Heart right ventricle (tissue), 16 donors: ENCODE measurements at regions not wholly inside any gene's neighbourhood (a gene's known extent, or its start where the extent isn't known, plus 50 kb on each side); places are given as distances from the start of the nearest gene placed in this dataset.

Experiments used
- ATAC-seq, 8 donors: fragments of 200-7000 bp; cut with Tn5 transposase; one replicate each; pipeline ENCODE4 v1.9.1; 2020; ENCODE audit warnings: mild to moderate bottlenecking in 8 of 8, moderate library complexity in 8 of 8, moderate number of reproducible peaks in 1 of 8
- DNase-seq, 2 donors: peaks; one replicate each; pipeline ENCODE4 v3.0.0-alpha.2; 2020
- H3K27ac ChIP-seq, 10 donors: fragments of 200-600 bp; sonication (generic) in 2 of 10; one replicate each; pipeline versions ENCODE4 v1.5.0 to v1.8.0; 2020 to 2022; ENCODE audit warnings: mild to moderate bottlenecking in 3 of 10
- H3K27me3 ChIP-seq, 7 donors: fragments of 200-600 bp; one replicate each; pipeline ENCODE4 v1.8.0; 2021 to 2022; ENCODE audit warnings: mild to moderate bottlenecking in 2 of 7
- H3K36me3 ChIP-seq, 9 donors: fragments of 200-600 bp; sonication (generic) in 1 of 9; one replicate each; pipeline versions ENCODE4 v1.5.0 to v1.8.0; 2020 to 2022; ENCODE audit warnings: mild to moderate bottlenecking in 2 of 9
- H3K4me1 ChIP-seq, 9 donors: fragments of 200-600 bp; sonication (generic) in 1 of 9; one replicate each; pipeline versions ENCODE4 v1.5.0 to v1.8.0; 2020 to 2022; ENCODE audit warnings: mild to moderate bottlenecking in 4 of 9
- H3K4me3 ChIP-seq, 10 donors: fragments of 200-600 bp; sonication (generic) in 2 of 10; one replicate each; pipeline versions ENCODE4 v1.5.0 to v1.8.0; 2020 to 2022; ENCODE audit warnings: mild to moderate bottlenecking in 7 of 10, moderate library complexity in 2 of 10
- H3K9me3 ChIP-seq, 11 donors: fragments of 200-600 bp in 10 of 11; sonication (generic) in 2 of 11; one replicate each; pipeline versions ENCODE4 v1.5.0 to v1.8.0; 2013 to 2022; ENCODE audit warnings: mild to moderate bottlenecking in 2 of 11, control low read depth in 1 of 11, moderate library complexity in 1 of 11
- CTCF ChIP-seq, 9 donors: fragments of 200-600 bp; sonication (generic) in 2 of 9; IDR thresholded peaks; one replicate each; pipeline versions ENCODE4 v1.5.0 to v1.8.0; 2021 to 2022; ENCODE audit warnings: antibody characterized with exemption in 9 of 9, mild to moderate bottlenecking in 5 of 9, moderate library complexity in 1 of 9
- WGBS, 2 donors: extraction: QIAGEN DNeasy Blood & Tissue Kit; methylation state at CpG; one replicate each; pipeline ENCODE4 v1.1.7; 2013; ENCODE audit warnings: inconsistent platforms in 1 of 2; 5-methylcytosine and 5-hydroxymethylcytosine counted together
- intact Hi-C, 10 donors: fragments of 100-400 bp; cut with DNase I; formaldehyde crosslinking; loops; one replicate each; pipeline versions ENCODE4 v1.11.1 to v1.14.2; 2022
- donor health status: Arrhythmogenic right ventricular cardiomyopathy.
- donor health status: ischemic (EF 13 %, LVEDD 7.1; RV severe dilation, severe dysfunction).
- donor health status: healthy with polysubstance abuse.
- donor health status: DM: no; HTN: yes; CAD: no.
- donor health status: DM: no; HTN: no; CAD: no.
- donor health status: ischemic (EF 25% LVEDD 6.9; RV normal size, moderate dysfunction).
- donor health status: ischemic (EF 25% LVEDD 5.7; RV mildly dilated, moderate dysfunction).
- donor health status: healthy.
- donor health status: DM: yes; HTN: yes; CAD: no.
- donor health status: Ischemic cardiomyopathy.
- donor health status: ischemic (EF 35%, LVEDD 5.7; RV mildly dilated, moderate dysfunction).
- donor health status: nonischemic (EF 11% LVEDD 7.7; RV severe dilation, severe dysfunction).
- donor health status: DM: yes; HTN: yes; CAD: no.
- donor health status: PGD.
- donor health status: ischemic (EF 29% LVEDD 5.4; RV normal size, mild dysfunction).
- donor health status: nonischemic (EF 23%, LVEDD 6.1; RV moderate dilation, normal function).

- intact Hi-C loops = no loop called here
- Histone ChIP-seq H3K4me3 (no peak overlapping the region), H3K27ac (no peak overlapping the region), H3K36me3 (no peaks in the 10 kb centered on the region), H3K27me3 (peaks cover 0 to 21% (median 9%) of the 10 kb centered on the region in 7 donors), H3K4me1 (peaks cover 0 to 16% (median 4%) of the 10 kb centered on the region in 9 donors), H3K9me3 (no peaks in the 10 kb centered on the region)
- no peak for TF ChIP-seq CTCF (IDR thresholded peaks at IDR 0.05)
- ATAC-seq (no peak), DNase-seq (peak in 1 of 2 donors; percentile 1)
- 94% methylated on average over 15 of the region's 15 CpGs for WGBS, 2 donors
Measured at GRCh38 chr9:134487066-134487710, 154.4 kb upstream of the COL5A1 start.

GRCh38 chr9:134488331-134489280 is 153.0 kb upstream of the COL5A1 start:
- H3K4me3 ChIP-seq = no peak overlapping the region
- peak in 7 of 8 donors; percentile 23 to 62 (median 37) for ATAC-seq
- WGBS, 2 donors = 49 to 53% methylated on average over 32 of the region's 32 CpGs
- peaks cover 0 to 35% (median 20%) of the 10 kb centered on the region in 7 donors for H3K27me3 ChIP-seq
- TF ChIP-seq CTCF (IDR thresholded peaks at IDR 0.05) = no peak
- peak in 1 of 2 donors; percentile 63 for DNase-seq
- H3K27ac ChIP-seq = peak overlapping the region in 2 of 10 donors; percentile 34 to 49
- intact Hi-C loops = no loop called here
- H3K9me3 ChIP-seq = no peaks in the 10 kb centered on the region
- peaks cover 0 to 29% (median 4%) of the 10 kb centered on the region in 9 donors for H3K4me1 ChIP-seq
- no peaks in the 10 kb centered on the region for H3K36me3 ChIP-seq

- Histone ChIP-seq H3K36me3 (no peaks in the 10 kb centered on the region), H3K4me3 (no peak overlapping the region), H3K4me1 (peaks cover 0 to 29% (median 4%) of the 10 kb centered on the region in 9 donors), H3K27ac (no peak overlapping the region), H3K9me3 (no peaks in the 10 kb centered on the region), H3K27me3 (peaks cover 0 to 41% (median 20%) of the 10 kb centered on the region in 7 donors)
- ATAC-seq (no peak), DNase-seq (no peak)
- TF ChIP-seq CTCF (IDR thresholded peaks at IDR 0.05) = no peak
- 93 to 96% methylated on average over 13 of the region's 13 CpGs for WGBS, 2 donors
- intact Hi-C loops = loop anchor here in 2 of 10 donors (5.0 to 10.0 kb wide), 2 partner anchors 37 to 55 kb away; no protein-coding TSS in a partner anchor
Measured at GRCh38 chr9:134489621-134490408, 151.8 kb upstream of the COL5A1 start.

- H3K4me3 ChIP-seq = no peak overlapping the region
- H3K27ac ChIP-seq = no peak overlapping the region
- no peaks in the 10 kb centered on the region for H3K36me3 ChIP-seq
- no peak for TF ChIP-seq CTCF (IDR thresholded peaks at IDR 0.05)
- intact Hi-C loops = loop anchor here in 2 of 10 donors (5.0 to 10.0 kb wide), 2 partner anchors 37 to 54 kb away; no protein-coding TSS in a partner anchor
- peaks cover 0 to 29% (median 4%) of the 10 kb centered on the region in 9 donors for H3K4me1 ChIP-seq
- H3K27me3 ChIP-seq = peaks cover 0 to 47% (median 20%) of the 10 kb centered on the region in 7 donors
- no peak for ATAC-seq
- 94 to 95% methylated on average over 9 of the region's 9 CpGs for WGBS, 2 donors
- no peak for DNase-seq
- no peaks in the 10 kb centered on the region for H3K9me3 ChIP-seq
Measured at GRCh38 chr9:134490446-134490845, 151.2 kb upstream of the COL5A1 start.
